H9 (cell line): ENCODE measurements at regions not wholly inside any gene's neighbourhood (a gene's known extent, or its start where the extent isn't known, plus 50 kb on each side); places are given as distances from the start of the nearest gene placed in this dataset.

ENCODE experiments used
- DNase-seq: peaks from one replicate; pipeline ENCODE4 v3.0.0-alpha.2; 2017
- H2AFZ ChIP-seq: one replicate; pipeline ENCODE4 v1.6.1; 2013; ENCODE audit warnings: mild to moderate bottlenecking, low read length, control low read depth, moderate library complexity
- H2AK5ac ChIP-seq: 2 replicates; pipeline ENCODE4 v1.6.1; 2013; ENCODE audit warnings: low read length, control low read depth, mixed read lengths; ENCODE audit not compliant: insufficient read length
- H2BK120ac ChIP-seq: one replicate; pipeline ENCODE4 v1.6.1; 2013; ENCODE audit warnings: low read depth, mild to moderate bottlenecking, low read length, control low read depth, inconsistent platforms; ENCODE audit not compliant: poor library complexity, severe bottlenecking
- H2BK12ac ChIP-seq: 2 replicates; pipeline ENCODE4 v1.6.1; 2013; ENCODE audit warnings: low read length, control low read depth, mixed read lengths, low read depth; ENCODE audit not compliant: insufficient read length
- H2BK15ac ChIP-seq: 2 replicates; pipeline ENCODE4 v1.6.1; 2013; ENCODE audit warnings: low read depth, low read length, control low read depth
- H2BK20ac ChIP-seq: one replicate; pipeline ENCODE4 v1.6.1; 2013; ENCODE audit warnings: low read depth, mild to moderate bottlenecking, low read length, control low read depth, inconsistent platforms; ENCODE audit not compliant: poor library complexity, severe bottlenecking
- H2BK5ac ChIP-seq: 2 replicates; pipeline ENCODE4 v1.6.1; 2013; ENCODE audit warnings: low read length, control low read depth, mixed read lengths; ENCODE audit not compliant: insufficient read length
- H3K14ac ChIP-seq: 2 replicates; pipeline ENCODE4 v1.6.1; 2013; ENCODE audit warnings: low read length, control low read depth; ENCODE audit not compliant: insufficient read depth
- H3K18ac ChIP-seq: 2 replicates; pipeline ENCODE4 v1.6.1; 2013; ENCODE audit warnings: low read depth, mild to moderate bottlenecking, mixed read lengths, low read length, control low read depth; ENCODE audit not compliant: insufficient read length
- H3K23ac ChIP-seq: 2 replicates; pipeline ENCODE4 v1.6.1; 2013; ENCODE audit warnings: low read length, control low read depth, mixed read lengths, low read depth; ENCODE audit not compliant: insufficient read length
- H3K23me2 ChIP-seq: 2 replicates; pipeline ENCODE4 v1.6.1; 2013; ENCODE audit warnings: low read depth, mild to moderate bottlenecking, mixed read lengths, low read length, control low read depth; ENCODE audit not compliant: insufficient read length, poor library complexity, severe bottlenecking
- H3K27ac ChIP-seq: 2 replicates; pipeline ENCODE4 v1.5.1; 2013; ENCODE audit warnings: low read length, control low read depth, mixed read lengths, low read depth; ENCODE audit not compliant: insufficient read length
- H3K27me3 ChIP-seq: 2 replicates; pipeline ENCODE4 v1.6.1; 2013; ENCODE audit warnings: low read length, control low read depth, inconsistent platforms; ENCODE audit not compliant: insufficient read depth
- H3K4ac ChIP-seq: 2 replicates; pipeline ENCODE4 v1.6.1; 2013; ENCODE audit warnings: low read depth, mild to moderate bottlenecking, control low read depth, inconsistent platforms, low read length, moderate library complexity
- H3K4me1 ChIP-seq: 2 replicates; pipeline ENCODE4 v1.6.1; 2013; ENCODE audit warnings: low read length, control low read depth, inconsistent platforms; ENCODE audit not compliant: insufficient read depth
- H3K4me2 ChIP-seq: 2 replicates; pipeline ENCODE4 v1.6.1; 2013; ENCODE audit warnings: low read length, control low read depth, mixed read lengths; ENCODE audit not compliant: insufficient read length, insufficient read depth
- H3K56ac ChIP-seq: 2 replicates; pipeline ENCODE4 v1.6.1; 2013; ENCODE audit warnings: low read depth, mild to moderate bottlenecking, mixed read lengths, low read length, control low read depth; ENCODE audit not compliant: insufficient read length
- H3K79me1 ChIP-seq: 2 replicates; pipeline ENCODE4 v1.6.1; 2013; ENCODE audit warnings: low read depth, mild to moderate bottlenecking, moderate library complexity, low read length, control low read depth, inconsistent platforms; ENCODE audit not compliant: insufficient read depth, poor library complexity, severe bottlenecking
- H3K79me2 ChIP-seq: 2 replicates; pipeline ENCODE4 v1.6.1; 2013; ENCODE audit warnings: low read length, control low read depth, inconsistent platforms; ENCODE audit not compliant: insufficient read depth
- H3K9ac ChIP-seq: 2 replicates; pipeline ENCODE4 v1.6.1; 2013; ENCODE audit warnings: low read length, control low read depth, mixed read lengths; ENCODE audit not compliant: insufficient read length; ENCODE audit errors: extremely low read depth
- H3K9me3 ChIP-seq: one replicate; pipeline ENCODE4 v1.6.1; 2013; ENCODE audit warnings: low read depth, low read length, inconsistent platforms; ENCODE audit not compliant: control insufficient read depth
- H3T11ph ChIP-seq: one replicate; pipeline ENCODE4 v1.6.1; 2013; ENCODE audit warnings: mild to moderate bottlenecking, low read length, control low read depth, inconsistent platforms
- H4K20me1 ChIP-seq: one replicate; pipeline ENCODE4 v1.6.1; 2013; ENCODE audit not compliant: control insufficient read depth, insufficient read length, insufficient read depth
- H4K5ac ChIP-seq: 2 replicates; pipeline ENCODE4 v1.6.1; 2013; ENCODE audit warnings: low read depth, mild to moderate bottlenecking, mixed read lengths, low read length, control low read depth; ENCODE audit not compliant: insufficient read length
- H4K8ac ChIP-seq: replicated peaks from 2 replicates; pipeline ENCODE4 v1.6.1; 2013; ENCODE audit warnings: low read length, control low read depth, mixed read lengths, low read depth; ENCODE audit not compliant: insufficient read length
- H4K91ac ChIP-seq: 2 replicates; pipeline ENCODE4 v1.6.1; 2013; ENCODE audit warnings: low read depth, mild to moderate bottlenecking, moderate library complexity, mixed read lengths, low read length, control low read depth; ENCODE audit not compliant: insufficient read length
- H3K27ac Mint-ChIP-seq, 3 experiments: 2 replicates in 2 of 3; 3 replicates in 1 of 3; pipeline ENCODE4 v1.8.0; 2020 to 2021; ENCODE audit warnings: mixed read lengths in 3 of 3, mild to moderate bottlenecking in 1 of 3, moderate library complexity in 1 of 3
- H3K27me3 Mint-ChIP-seq: 2 replicates; pipeline ENCODE4 v1.8.0; 2021; ENCODE audit warnings: low read depth, mild to moderate bottlenecking, moderate library complexity, mixed read lengths
- H3K36me3 Mint-ChIP-seq, 3 experiments: 2 replicates in 2 of 3; 3 replicates in 1 of 3; pipeline ENCODE4 v1.8.0; 2020 to 2021; ENCODE audit warnings: low read depth in 3 of 3, mixed read lengths in 3 of 3; ENCODE audit not compliant: insufficient read depth in 1 of 3
- H3K4me1 Mint-ChIP-seq, 2 experiments: 2 replicates each; pipeline ENCODE4 v1.8.0; 2020; ENCODE audit warnings: mixed read lengths in 2 of 2
- H3K4me3 Mint-ChIP-seq, 2 experiments: 2 replicates in 1 of 2; 3 replicates in 1 of 2; pipeline ENCODE4 v1.8.0; 2020 to 2021; ENCODE audit warnings: mild to moderate bottlenecking in 2 of 2, mixed read lengths in 2 of 2, moderate library complexity in 1 of 2
- H3K9me3 Mint-ChIP-seq, 2 experiments: 2 replicates in 1 of 2; 3 replicates in 1 of 2; pipeline ENCODE4 v1.8.0; 2020; ENCODE audit warnings: mild to moderate bottlenecking in 2 of 2, mixed read lengths in 2 of 2, moderate library complexity in 1 of 2
- CTCF ChIP-seq: fragments of 200-600 bp; sonication (generic); conservative IDR thresholded peaks from 3 replicates; pipeline ENCODE4 v1.8.0; 2021; ENCODE audit warnings: antibody characterized with exemption, mild to moderate bottlenecking
- WGBS: extraction: QIAGEN DNeasy Blood & Tissue Kit; methylation state at CpG from one replicate; pipeline ENCODE4 v1.1.7; 2013; ENCODE audit warnings: missing lambda C conversion rate, low lambda C conversion rate, mixed read lengths; ENCODE audit not compliant: insufficient read length; ENCODE audit errors: extremely low coverage; 5-methylcytosine and 5-hydroxymethylcytosine counted together

GRCh38 chr7:110607050-110607857 lies 483.7 kb upstream of the LRRN3 start:
- Histone ChIP-seq H3K4me1 (no peaks in the 10 kb centered on the region), H3K9ac (no peak overlapping the region), H3K23ac (no peak overlapping the region), H3K27ac (no peak overlapping the region), H3K14ac (no peak overlapping the region), H4K5ac (no peak overlapping the region), H3T11ph (no peak overlapping the region), H2AK5ac (no peak overlapping the region), H2BK5ac (no peak overlapping the region), H2AFZ (no peak overlapping the region), H2BK12ac (no peak overlapping the region), H3K79me2 (no peaks in the 10 kb centered on the region), H4K8ac (no peak overlapping the region), H4K91ac (no peak overlapping the region), H2BK120ac (no peak overlapping the region), H3K4me2 (no peak overlapping the region), H4K20me1 (no peaks in the 10 kb centered on the region), H3K9me3 (no peaks in the 10 kb centered on the region), H3K18ac (peak overlapping the region; percentile 34), H3K27me3 (no peaks in the 10 kb centered on the region), H3K56ac (no peak overlapping the region), H3K4ac (no peak overlapping the region), H2BK20ac (no peak overlapping the region), H2BK15ac (no peak overlapping the region), H3K79me1 (no peaks in the 10 kb centered on the region), H3K23me2 (no peaks in the 10 kb centered on the region)
- H3K9me3 Mint-ChIP-seq: no peaks in the 10 kb centered on the region
- H3K4me3 Mint-ChIP-seq: no peak overlapping the region
- peaks cover 3% of the 10 kb centered on the region in 2 experiments for H3K4me1 Mint-ChIP-seq
- H3K27me3 Mint-ChIP-seq: no peaks in the 10 kb centered on the region
- no peak for TF ChIP-seq CTCF
- DNase-seq: no peak
- no peaks in the 10 kb centered on the region for H3K36me3 Mint-ChIP-seq
- peak overlapping the region in 1 of 3 experiments; percentile 5; a peak in 1 of 7 replicates for H3K27ac Mint-ChIP-seq
- WGBS: no CpG with 5 or more reads among the region's 4 CpGs
